Loucy (cell line): ENCODE measurements at regions not wholly inside any gene's neighbourhood (a gene's known extent, or its start where the extent isn't known, plus 50 kb on each side); places are given as distances from the start of the nearest gene placed in this dataset.

Experiments
- H2AFZ ChIP-seq: fragments of 200-600 bp; sonication (generic); 2 replicates; pipeline ENCODE4 v1.6.0; 2016; ENCODE audit warnings: antibody characterized with exemption, mild to moderate bottlenecking, low read length, moderate library complexity
- H3F3A ChIP-seq: fragments of 200-600 bp; 2 replicates; pipeline ENCODE4 v1.6.0; 2016; ENCODE audit warnings: antibody characterized with exemption, low read depth, mild to moderate bottlenecking
- H3K27me3 ChIP-seq: fragments of 200-600 bp; sonication (generic); 2 replicates; pipeline ENCODE4 v1.6.1; 2014; ENCODE audit warnings: low read length, mild to moderate bottlenecking; ENCODE audit not compliant: insufficient read depth, poor library complexity, severe bottlenecking
- H3K36me3 ChIP-seq: fragments of 200-600 bp; sonication (generic); 2 replicates; pipeline ENCODE4 v1.6.1; 2016; ENCODE audit warnings: low read length; ENCODE audit not compliant: insufficient read depth
- H3K4me1 ChIP-seq: fragments of 200-600 bp; sonication (generic); 2 replicates; pipeline ENCODE4 v1.5.1; 2014; ENCODE audit warnings: low read length, mild to moderate bottlenecking; ENCODE audit not compliant: insufficient read depth, poor library complexity, severe bottlenecking
- H3K4me2 ChIP-seq: fragments of 200-600 bp; sonication (generic); 2 replicates; pipeline ENCODE4 v1.6.0; 2014; ENCODE audit warnings: antibody characterized with exemption, low read length, low read depth, mild to moderate bottlenecking; ENCODE audit not compliant: poor library complexity, severe bottlenecking
- H3K4me3 ChIP-seq: fragments of 200-600 bp; sonication (generic); 2 replicates; pipeline ENCODE4 v1.5.1; 2014; ENCODE audit warnings: low read length, mild to moderate bottlenecking, mixed read lengths; ENCODE audit not compliant: poor library complexity, severe bottlenecking
- H3K79me2 ChIP-seq: fragments of 200-600 bp; sonication (generic); 2 replicates; pipeline ENCODE4 v1.6.1; 2014; ENCODE audit warnings: low read length; ENCODE audit not compliant: insufficient read depth
- H3K9ac ChIP-seq: fragments of 200-600 bp; sonication (generic); 2 replicates; pipeline ENCODE4 v1.6.0; 2014; ENCODE audit warnings: mild to moderate bottlenecking, low read depth, low read length, moderate library complexity; ENCODE audit not compliant: poor library complexity, severe bottlenecking
- H3K9me2 ChIP-seq: fragments of 200-600 bp; sonication (generic); replicated peaks from 2 replicates; pipeline ENCODE4 v1.6.1; 2016; ENCODE audit warnings: low read depth, low read length, mixed read lengths
- H3K9me3 ChIP-seq: fragments of 200-600 bp; sonication (generic); 2 replicates; pipeline ENCODE4 v1.6.1; 2014; ENCODE audit warnings: mild to moderate bottlenecking, antibody characterized with exemption, low read length, low read depth; ENCODE audit not compliant: insufficient read depth
- H4K20me1 ChIP-seq: fragments of 200-600 bp; sonication (generic); 2 replicates; pipeline ENCODE4 v1.6.0; 2014; ENCODE audit warnings: antibody characterized with exemption, low read length, mild to moderate bottlenecking; ENCODE audit not compliant: insufficient read depth, poor library complexity, severe bottlenecking
- CTCF ChIP-seq: fragments of 200-600 bp; sonication (generic); conservative IDR thresholded peaks from 2 replicates; pipeline ENCODE4 v1.5.1; 2014; ENCODE audit warnings: mild to moderate bottlenecking, antibody characterized with exemption, low read length
- EZH2phosphoT487 ChIP-seq: fragments of 200-600 bp; IDR thresholded peaks from 2 replicates; pipeline ENCODE4 v1.6.1; 2018; ENCODE audit warnings: antibody characterized with exemption, mild to moderate bottlenecking, moderate library complexity, borderline replicate concordance

- Histone ChIP-seq H3K27me3 (no peaks in the 10 kb centered on the region), H3K79me2 (no peaks in the 10 kb centered on the region), H3K4me2 (no peak overlapping the region), H3K9me2 (no peaks in the 10 kb centered on the region), H2AFZ (no peak overlapping the region), H3K36me3 (no peaks in the 10 kb centered on the region), H3K4me3 (no peak overlapping the region), H3K9ac (no peak overlapping the region), H3K4me1 (peaks cover 22% of the 10 kb centered on the region), H4K20me1 (no peaks in the 10 kb centered on the region), H3K9me3 (no peaks in the 10 kb centered on the region), H3F3A (peaks cover 15% of the 10 kb centered on the region; the same call in 1 of the 2 replicates)
- TF ChIP-seq CTCF (no peak), EZH2phosphoT487 (no peak)
Observed at GRCh38 chr4:153120235-153120634, 84.0 kb upstream of the TRIM2 start.

- no peak overlapping the region for H2AFZ ChIP-seq
- no peak overlapping the region for H3K4me3 ChIP-seq
- no peak overlapping the region for H3K9ac ChIP-seq
- TF ChIP-seq EZH2phosphoT487, result no peak
- no peak for TF ChIP-seq CTCF
- no peaks in the 10 kb centered on the region for H4K20me1 ChIP-seq
- H3K4me1 ChIP-seq, result peaks cover 6% of the 10 kb centered on the region
- H3F3A ChIP-seq, result no peaks in the 10 kb centered on the region
- H3K9me2 ChIP-seq, result no peaks in the 10 kb centered on the region
- no peaks in the 10 kb centered on the region for H3K79me2 ChIP-seq
- no peaks in the 10 kb centered on the region for H3K36me3 ChIP-seq
- no peak overlapping the region for H3K4me2 ChIP-seq
- H3K27me3 ChIP-seq, result no peaks in the 10 kb centered on the region
- H3K9me3 ChIP-seq, result no peaks in the 10 kb centered on the region
Observed at GRCh38 chr4:153122855-153123254, 81.4 kb upstream of the TRIM2 start.

DNA sequence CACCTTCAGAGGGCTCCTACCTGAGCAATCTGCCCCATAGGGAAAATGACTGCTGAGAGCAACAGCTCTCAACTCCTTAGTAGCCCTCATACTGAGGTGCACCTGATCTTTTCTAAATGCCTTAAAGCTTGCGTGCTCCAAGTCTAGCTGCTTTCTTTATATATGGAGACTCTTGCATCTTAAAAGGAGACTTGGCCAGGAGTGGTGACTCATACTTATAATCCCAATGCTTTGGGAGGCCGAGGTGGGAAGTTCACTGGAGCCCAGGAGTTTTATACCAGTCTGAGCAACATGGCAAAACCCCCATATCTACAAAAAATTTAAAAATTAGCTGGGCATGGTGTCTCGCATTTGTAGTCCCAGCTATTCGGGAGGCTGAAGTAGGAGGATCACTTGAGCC lies 78.1 kb upstream of the TRIM2 start:
- TF ChIP-seq EZH2phosphoT487, result no peak
- no peak for TF ChIP-seq CTCF
- H3K9ac ChIP-seq, result no peak overlapping the region
- peak overlapping the region; percentile 38; the same call in 1 of the 2 replicates for H2AFZ ChIP-seq
- H4K20me1 ChIP-seq, result no peaks in the 10 kb centered on the region
- H3K9me3 ChIP-seq, result no peaks in the 10 kb centered on the region
- H3K4me3 ChIP-seq, result no peak overlapping the region
- no peaks in the 10 kb centered on the region for H3K79me2 ChIP-seq
- H3K9me2 ChIP-seq, result no peaks in the 10 kb centered on the region
- H3K27me3 ChIP-seq, result no peaks in the 10 kb centered on the region
- no peak overlapping the region for H3K4me2 ChIP-seq
- H3K4me1 ChIP-seq, result peaks cover 6% of the 10 kb centered on the region
- no peaks in the 10 kb centered on the region for H3F3A ChIP-seq
- no peaks in the 10 kb centered on the region for H3K36me3 ChIP-seq
